HepG2 (cell line): ENCODE measurements at regions not wholly inside any gene's neighbourhood (a gene's known extent, or its start where the extent isn't known, plus 50 kb on each side); places are given as distances from the start of the nearest gene placed in this dataset.

Source experiments
- ATAC-seq: fragments of 200-7000 bp; cut with Tn5 transposase; 3 replicates; pipeline ENCODE4 v1.9.1; 2020; ENCODE audit warnings: mild to moderate bottlenecking, moderate library complexity
- BruUV-seq: library from RNA; stranded (reverse); fragments of 400-500 nt; replicated peaks from 2 replicates; lab custom pipeline; 2021; lab: Mats Ljungman, UMichigan
- CTCF ChIA-PET: fragments of 300-600 bp; formaldehyde crosslinking; extraction: SDS; loops from one replicate; lab custom pipeline; 2021; ENCODE audit warnings: low total read pairs, inconsistent platforms, low intra/inter-chr PET ratio; lab: Yijun Ruan, JAX
- POLR2A ChIA-PET: fragments of 350-600 bp; sonication (Branson Sonifier 250); formaldehyde crosslinking; loops from one replicate; lab custom pipeline; 2020; ENCODE audit warnings: antibody characterized with exemption, inconsistent platforms; lab: Yijun Ruan, JAX
- DNase-seq: peaks from one replicate; pipeline ENCODE4 v3.0.0-alpha.2; 2015; ENCODE audit warnings: low spot score
- FAIRE-seq: peaks from 3 replicates; lab custom pipeline; 2011; peaks lifted over from hg19 to GRCh38; lab: Jason Lieb, UNC
- H2AFZ ChIP-seq: one replicate; pipeline ENCODE4 v1.6.1; 2011; ENCODE audit warnings: low read length, inconsistent platforms
- H3K27ac ChIP-seq: fragments of 300-600 bp; 3 replicates; pipeline ENCODE4 v1.8.0; 2011; ENCODE audit warnings: mixed run types, mild to moderate bottlenecking, mixed read lengths, low read length, inconsistent platforms; ENCODE audit not compliant: insufficient read depth; ENCODE audit errors: extremely low read length
- H3K27me3 ChIP-seq, 2 experiments: fragments of 200-600 bp in 1 of 2; 2 replicates in 1 of 2; 3 replicates in 1 of 2; pipeline versions ENCODE4 v1.6.0 to v1.8.0; 2011; ENCODE audit warnings: low read length in 2 of 2, mild to moderate bottlenecking in 2 of 2, moderate library complexity in 2 of 2, inconsistent platforms in 1 of 2; ENCODE audit not compliant: insufficient read depth in 2 of 2, control insufficient read depth in 1 of 2
- H3K36me3 ChIP-seq, 2 experiments: fragments of 200-600 bp in 1 of 2; replicated peaks in 1 of 2; 2 replicates in 1 of 2; 3 replicates in 1 of 2; pipeline versions ENCODE4 v1.5.1 to v1.8.0; 2011; ENCODE audit warnings: low read length in 2 of 2, inconsistent platforms in 1 of 2; ENCODE audit not compliant: insufficient read depth in 2 of 2, control insufficient read depth in 1 of 2
- H3K4me1 ChIP-seq: 2 replicates; pipeline ENCODE4 v1.5.1; 2012; ENCODE audit warnings: low read length, inconsistent platforms; ENCODE audit not compliant: insufficient read depth
- H3K4me2 ChIP-seq: 2 replicates; pipeline ENCODE4 v1.6.0; 2011; ENCODE audit warnings: low read depth, low read length, inconsistent platforms
- H3K4me3 ChIP-seq, 3 experiments: fragments of 200-600 bp in 1 of 3; sonication (generic), shearing (Covaris generic) in 1 of 3; replicated peaks in 1 of 3; 2 replicates each; pipeline ENCODE4 v1.5.1; 2011 to 2016; ENCODE audit warnings: low read length in 3 of 3, inconsistent platforms in 2 of 3, low read depth in 2 of 3, mild to moderate bottlenecking in 2 of 3, control low read depth in 1 of 3, mixed read lengths in 1 of 3; ENCODE audit not compliant: insufficient read depth in 1 of 3
- H3K79me2 ChIP-seq: one replicate; pipeline ENCODE4 v1.6.1; 2011; ENCODE audit warnings: low read length, inconsistent platforms; ENCODE audit not compliant: insufficient read depth
- H3K9ac ChIP-seq: 2 replicates; pipeline ENCODE4 v1.6.0; 2011; ENCODE audit warnings: mild to moderate bottlenecking, low read depth, low read length, inconsistent platforms; ENCODE audit not compliant: insufficient read depth
- H3K9me3 ChIP-seq: 2 replicates; pipeline ENCODE4 v1.5.1; 2012; ENCODE audit warnings: mild to moderate bottlenecking, low read length
- H4K20me1 ChIP-seq: 2 replicates; pipeline ENCODE4 v1.6.0; 2011; ENCODE audit warnings: inconsistent platforms, mild to moderate bottlenecking, low read length, moderate library complexity; ENCODE audit not compliant: insufficient read depth
- CREBL2 ChIP-seq: sonication (generic); formaldehyde crosslinking; IDR thresholded peaks from 2 replicates; pipeline ENCODE4 v1.8.1; 2023; ENCODE audit warnings: missing genetic modification reagents, mild to moderate bottlenecking, borderline replicate concordance
- HOXA3 ChIP-seq: sonication (generic); formaldehyde crosslinking; IDR thresholded peaks from 2 replicates; pipeline ENCODE4 v1.5.0; 2020; ENCODE audit warnings: missing genetic modification reagents
- MED1 ChIP-seq: sonication (generic); formaldehyde crosslinking; IDR thresholded peaks from 2 replicates; pipeline ENCODE4 v1.4.0; 2020; ENCODE audit warnings: missing genetic modification reagents
- PCBP1 ChIP-seq: fragments of 200-400 bp; formaldehyde crosslinking; IDR thresholded peaks from 2 replicates; pipeline ENCODE4 v1.6.1; 2017; ENCODE audit warnings: mild to moderate bottlenecking, low read depth, low read length, borderline replicate concordance
- PCBP2 ChIP-seq: fragments of 200-400 bp; formaldehyde crosslinking; optimal IDR thresholded peaks from 2 replicates; pipeline ENCODE3; 2018; ENCODE audit warnings: low read length, low read depth; ENCODE audit not compliant: poor library complexity, severe bottlenecking
- ZBTB8A ChIP-seq: sonication (generic); formaldehyde crosslinking; IDR thresholded peaks from 2 replicates; pipeline ENCODE4 v1.4.0; 2020; ENCODE audit warnings: mild to moderate bottlenecking, low read depth, missing genetic modification reagents, borderline replicate concordance
- ZFP36 ChIP-seq: fragments of 150-350 bp; IDR thresholded peaks from 2 replicates; pipeline ENCODE4 v1.6.1; 2018; ENCODE audit warnings: borderline replicate concordance, low read length, low read depth; ENCODE audit not compliant: partially characterized antibody
- ZNF260 ChIP-seq: sonication (generic); formaldehyde crosslinking; IDR thresholded peaks from 2 replicates; pipeline ENCODE4 v1.4.0; 2020; ENCODE audit warnings: missing genetic modification reagents, low read depth, mild to moderate bottlenecking, borderline replicate concordance
- ZNF513 ChIP-seq: sonication (generic); formaldehyde crosslinking; conservative IDR thresholded peaks from 2 replicates; pipeline ENCODE4 v1.5.0; 2020; ENCODE audit warnings: missing genetic modification reagents
- ZNF546 ChIP-seq: sonication (generic); formaldehyde crosslinking; conservative IDR thresholded peaks from 2 replicates; pipeline ENCODE4 v1.8.1; 2023; ENCODE audit warnings: mild to moderate bottlenecking, missing genetic modification reagents
- ZNF782 ChIP-seq: sonication (generic); formaldehyde crosslinking; IDR thresholded peaks from 2 replicates; pipeline ENCODE4 v1.4.0; 2020; ENCODE audit warnings: missing genetic modification reagents, mild to moderate bottlenecking, borderline replicate concordance
- WGBS: methylation state at CpG from one replicate; pipeline ENCODE4 v1.1.6; 2017; ENCODE audit warnings: low lambda C conversion rate; 5-methylcytosine and 5-hydroxymethylcytosine counted together
- in situ Hi-C: cut with HindIII; loops from 2 replicates; pipeline ENCODE4 v1.10.0; 2017; ENCODE audit warnings: low pct_unique_long_range_greater_than_20kb; ENCODE audit not compliant: extremely low pct_ligation_motif_present
- intact Hi-C: fragments of 100-400 bp; cut with micrococcal nuclease; formaldehyde crosslinking; loops from one replicate; pipeline ENCODE4 v1.10.0; 2022; ENCODE audit not compliant: unreplicated experiment
- TF ChIP-seq, protein P1 (sequence below): IDR thresholded peaks from 2 replicates; pipeline ENCODE4 v1.6.1; 2016; ENCODE audit warnings: missing biosample characterization, missing genetic modification reagents, low read depth
- TF ChIP-seq, protein P2 (sequence below): sonication (generic); formaldehyde crosslinking; IDR thresholded peaks from 2 replicates; pipeline ENCODE4 v1.4.0; 2020; ENCODE audit warnings: missing genetic modification reagents, borderline replicate concordance
- TF ChIP-seq, protein P3 (sequence below): sonication (generic); formaldehyde crosslinking; IDR thresholded peaks from 2 replicates; pipeline ENCODE4 v1.4.0; 2020; ENCODE audit warnings: mild to moderate bottlenecking, missing genetic modification reagents, borderline replicate concordance

DNA sequence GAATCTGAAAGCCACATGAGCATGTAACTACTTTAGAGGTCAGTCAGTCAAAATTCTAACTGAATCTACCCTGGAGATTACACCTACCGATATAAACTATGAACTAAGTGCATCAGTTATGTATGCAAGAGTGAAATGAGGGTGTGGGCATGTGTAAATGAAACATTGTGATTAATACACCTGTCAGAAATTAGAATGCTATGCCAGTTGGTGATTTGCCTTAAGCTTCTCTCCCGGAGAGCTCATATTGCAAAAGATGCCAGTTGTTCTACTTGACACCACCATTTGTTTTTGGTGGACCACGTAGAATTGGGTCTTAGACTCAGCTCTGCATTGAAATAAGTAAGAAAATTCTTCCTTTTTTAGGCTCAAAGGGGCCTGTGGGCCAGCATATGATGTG is 91.0 kb upstream of the KBTBD8 start (continued):
- TF ChIP-seq PCBP2, result no peak
- TF ChIP-seq, protein P1, sequence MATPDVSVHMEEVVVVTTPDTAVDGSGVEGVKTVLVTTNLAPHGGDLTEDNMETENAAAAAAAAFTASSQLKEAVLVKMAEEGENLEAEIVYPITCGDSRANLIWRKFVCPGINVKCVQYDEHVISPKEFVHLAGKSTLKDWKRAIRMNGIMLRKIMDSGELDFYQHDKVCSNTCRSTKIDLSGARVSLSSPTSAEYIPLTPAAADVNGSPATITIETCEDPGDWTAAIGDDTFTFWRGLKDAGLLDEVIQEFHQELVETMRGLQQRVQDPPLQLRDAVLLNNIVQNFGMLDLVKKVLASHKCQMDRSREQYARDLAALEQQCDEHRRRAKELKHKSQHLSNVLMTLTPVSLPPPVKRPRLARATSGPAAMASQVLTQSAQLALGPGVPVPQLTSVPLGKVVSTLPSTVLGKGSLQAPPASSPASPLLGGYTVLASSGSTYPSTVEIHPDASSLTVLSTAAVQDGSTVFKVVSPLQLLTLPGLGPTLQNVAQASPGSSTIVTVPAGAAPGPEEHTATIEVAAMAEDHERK, result no peak
- no peak for TF ChIP-seq MED1 (CRISPR knock-in tag)
- TF ChIP-seq, all 625 proteins: peak for 0

GRCh38 chr3:66910266-66911055 is 87.6 kb upstream of the KBTBD8 start:
- in situ Hi-C loops (no loop called here), intact Hi-C loops (no loop called here)
- POLR2A ChIA-PET, result no interaction called here
- Histone ChIP-seq H3K4me2 (no peak overlapping the region), H3K36me3 (no peaks in the 10 kb centered on the region), H3K9ac (no peak overlapping the region), H3K27ac (no peak overlapping the region), H3K9me3 (peaks cover 16% of the 10 kb centered on the region; the same call in 1 of the 2 replicates), H3K4me1 (no peaks in the 10 kb centered on the region), H3K27me3 (0 out of 5 replicates have a peak, but pooled peaks cover 0 to 6% of the 10 kb centered on the region in 2 experiments), H2AFZ (no peak overlapping the region), H4K20me1 (no peaks in the 10 kb centered on the region), H3K4me3 (no peak overlapping the region), H3K79me2 (no peaks in the 10 kb centered on the region)
- CTCF ChIA-PET, result no interaction called here
- 39% methylated on average over 6 of the region's 6 CpGs for WGBS
- ATAC-seq (no peak), FAIRE-seq (no peak), DNase-seq (no peak)
- BruUV-seq, result no TSS peak
- TF ChIP-seq CREBL2 (CRISPR knock-in tag) (no peak), ZNF260 (no peak), PCBP1 (no peak), ZNF513 (no peak), ZNF546 (CRISPR knock-in tag) (no peak), ZBTB8A (CRISPR knock-in tag) (no peak), ZNF782 (CRISPR knock-in tag) (no peak), ZFP36 (no peak), HOXA3 (no peak)
- TF ChIP-seq, protein P2, sequence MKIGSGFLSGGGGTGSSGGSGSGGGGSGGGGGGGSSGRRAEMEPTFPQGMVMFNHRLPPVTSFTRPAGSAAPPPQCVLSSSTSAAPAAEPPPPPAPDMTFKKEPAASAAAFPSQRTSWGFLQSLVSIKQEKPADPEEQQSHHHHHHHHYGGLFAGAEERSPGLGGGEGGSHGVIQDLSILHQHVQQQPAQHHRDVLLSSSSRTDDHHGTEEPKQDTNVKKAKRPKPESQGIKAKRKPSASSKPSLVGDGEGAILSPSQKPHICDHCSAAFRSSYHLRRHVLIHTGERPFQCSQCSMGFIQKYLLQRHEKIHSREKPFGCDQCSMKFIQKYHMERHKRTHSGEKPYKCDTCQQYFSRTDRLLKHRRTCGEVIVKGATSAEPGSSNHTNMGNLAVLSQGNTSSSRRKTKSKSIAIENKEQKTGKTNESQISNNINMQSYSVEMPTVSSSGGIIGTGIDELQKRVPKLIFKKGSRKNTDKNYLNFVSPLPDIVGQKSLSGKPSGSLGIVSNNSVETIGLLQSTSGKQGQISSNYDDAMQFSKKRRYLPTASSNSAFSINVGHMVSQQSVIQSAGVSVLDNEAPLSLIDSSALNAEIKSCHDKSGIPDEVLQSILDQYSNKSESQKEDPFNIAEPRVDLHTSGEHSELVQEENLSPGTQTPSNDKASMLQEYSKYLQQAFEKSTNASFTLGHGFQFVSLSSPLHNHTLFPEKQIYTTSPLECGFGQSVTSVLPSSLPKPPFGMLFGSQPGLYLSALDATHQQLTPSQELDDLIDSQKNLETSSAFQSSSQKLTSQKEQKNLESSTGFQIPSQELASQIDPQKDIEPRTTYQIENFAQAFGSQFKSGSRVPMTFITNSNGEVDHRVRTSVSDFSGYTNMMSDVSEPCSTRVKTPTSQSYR (CRISPR knock-in tag), result no peak
- TF ChIP-seq, protein P3, sequence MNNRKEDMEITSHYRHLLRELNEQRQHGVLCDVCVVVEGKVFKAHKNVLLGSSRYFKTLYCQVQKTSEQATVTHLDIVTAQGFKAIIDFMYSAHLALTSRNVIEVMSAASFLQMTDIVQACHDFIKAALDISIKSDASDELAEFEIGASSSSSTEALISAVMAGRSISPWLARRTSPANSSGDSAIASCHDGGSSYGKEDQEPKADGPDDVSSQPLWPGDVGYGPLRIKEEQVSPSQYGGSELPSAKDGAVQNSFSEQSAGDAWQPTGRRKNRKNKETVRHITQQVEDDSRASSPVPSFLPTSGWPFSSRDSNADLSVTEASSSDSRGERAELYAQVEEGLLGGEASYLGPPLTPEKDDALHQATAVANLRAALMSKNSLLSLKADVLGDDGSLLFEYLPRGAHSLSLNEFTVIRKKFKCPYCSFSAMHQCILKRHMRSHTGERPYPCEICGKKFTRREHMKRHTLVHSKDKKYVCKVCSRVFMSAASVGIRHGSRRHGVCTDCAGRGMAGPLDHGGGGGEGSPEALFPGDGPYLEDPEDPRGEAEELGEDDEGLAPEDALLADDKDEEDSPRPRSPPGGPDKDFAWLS, result no peak
